K562 (cell line): ENCODE measurements at regions not wholly inside any gene's neighbourhood (a gene's known extent, or its start where the extent isn't known, plus 50 kb on each side); places are given as distances from the start of the nearest gene placed in this dataset.
"Not testable (repeated sequence)": the region's sequence is repeated elsewhere in the genome, so short reads cannot be mapped to it uniquely, and the experiment has no call there.

Source experiments
- ARNT ChIP-seq, 2 experiments: fragments of 450-650 bp; IDR thresholded peaks; 2 replicates each; pipeline ENCODE4 v1.6.1; 2016; ENCODE audit warnings: mild to moderate bottlenecking in 1 of 2
- EP300 ChIP-seq: IDR thresholded peaks from 2 replicates; pipeline ENCODE4 v1.6.1; 2012; ENCODE audit warnings: low read length, improper control_type of control experiment
- ESRRA ChIP-seq: fragments of 450-650 bp; IDR thresholded peaks from 2 replicates; pipeline ENCODE4 v1.6.1; 2014; ENCODE audit warnings: low read depth, mild to moderate bottlenecking, moderate library complexity, borderline replicate concordance
- GATA2 ChIP-seq: sonication (generic); formaldehyde crosslinking; IDR thresholded peaks from 2 replicates; pipeline ENCODE4 v1.4.0; 2020; ENCODE audit warnings: mild to moderate bottlenecking, missing genetic modification reagents
- GTF2E2 ChIP-seq: fragments of 200-800 bp; sonication (Bioruptor generic); IDR thresholded peaks from 2 replicates; pipeline ENCODE4 v1.6.1; 2016; ENCODE audit warnings: missing genetic modification characterization, missing compliant biosample characterization
- MBD1 ChIP-seq: fragments of 250-450 bp; sonication (Bioruptor Pico); IDR thresholded peaks from 2 replicates; pipeline ENCODE4 v1.8.0; 2022; ENCODE audit warnings: inconsistent platforms
- MCM7 ChIP-seq, 2 experiments: fragments of 450-650 bp; IDR thresholded peaks; 2 replicates each; pipeline ENCODE4 v1.6.1; 2016 to 2018
- SPI1 ChIP-seq: IDR thresholded peaks from 2 replicates; pipeline ENCODE4 v1.6.1; 2011; ENCODE audit warnings: low read depth, low read length, control low read depth, borderline replicate concordance
- TEAD2 ChIP-seq: fragments of 450-650 bp; IDR thresholded peaks from 2 replicates; pipeline ENCODE4 v1.6.1; 2016; ENCODE audit warnings: missing genetic modification characterization, control low read depth, missing compliant biosample characterization
- ZNF764 ChIP-seq: fragments of 250-450 bp; sonication (Bioruptor Pico); IDR thresholded peaks from 2 replicates; pipeline ENCODE4 v1.4.0; 2020; ENCODE audit warnings: low read depth, mild to moderate bottlenecking, moderate library complexity

- TF ChIP-seq ESRRA; EP300; MBD1 (CRISPR knock-in tag); ARNT (IDR thresholded peaks at IDR 0.05); ZNF764 (CRISPR knock-in tag); GATA2 (CRISPR knock-in tag); TEAD2 (tag); MCM7 (IDR thresholded peaks at IDR 0.05); GTF2E2 (tag); SPI1: not testable (repeated sequence)
These were observed 91.5 kb upstream of the NAP1L1 start for GRCh38 chr12:76175946-76176345.
